OCI-LY7 (cell line): ENCODE measurements at regions not wholly inside any gene's neighbourhood (a gene's known extent, or its start where the extent isn't known, plus 50 kb on each side); places are given as distances from the start of the nearest gene placed in this dataset.

Source experiments
- EZH2phosphoT487 ChIP-seq: fragments of 200-600 bp; sonication (generic); IDR thresholded peaks from 2 replicates; pipeline ENCODE4 v1.6.1; 2018; ENCODE audit warnings: low read depth, borderline replicate concordance, mild to moderate bottlenecking, mixed run types, antibody characterized with exemption, low read length, moderate library complexity, mixed read lengths
- TF ChIP-seq, protein P1 (sequence below): fragments of 200-600 bp; sonication (generic); conservative IDR thresholded peaks from 2 replicates; pipeline ENCODE4 v1.5.1; 2014; ENCODE audit warnings: mild to moderate bottlenecking, antibody characterized with exemption, low read length, moderate library complexity, mixed read lengths

DNA sequence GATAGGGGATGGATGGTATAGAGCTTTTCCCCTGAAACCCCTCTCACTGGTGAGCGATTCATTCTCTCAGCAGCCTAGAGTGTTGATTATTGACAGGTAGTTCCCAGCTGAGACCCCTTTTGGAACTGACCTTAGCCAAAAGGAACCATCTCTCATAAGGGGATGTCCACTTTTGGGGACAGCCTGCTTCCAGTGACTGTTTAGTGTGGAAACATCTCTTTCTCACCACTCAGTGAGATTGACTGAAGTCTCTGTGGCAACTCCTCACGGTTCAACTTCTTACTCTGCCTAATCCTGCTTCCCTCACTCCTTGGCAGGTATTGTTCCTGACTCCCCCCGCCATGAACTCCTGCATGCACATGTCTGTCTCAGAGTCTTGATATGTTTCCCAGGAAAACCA, 529.2 kb upstream of the ATP2B1 start:
- TF ChIP-seq, protein P1, sequence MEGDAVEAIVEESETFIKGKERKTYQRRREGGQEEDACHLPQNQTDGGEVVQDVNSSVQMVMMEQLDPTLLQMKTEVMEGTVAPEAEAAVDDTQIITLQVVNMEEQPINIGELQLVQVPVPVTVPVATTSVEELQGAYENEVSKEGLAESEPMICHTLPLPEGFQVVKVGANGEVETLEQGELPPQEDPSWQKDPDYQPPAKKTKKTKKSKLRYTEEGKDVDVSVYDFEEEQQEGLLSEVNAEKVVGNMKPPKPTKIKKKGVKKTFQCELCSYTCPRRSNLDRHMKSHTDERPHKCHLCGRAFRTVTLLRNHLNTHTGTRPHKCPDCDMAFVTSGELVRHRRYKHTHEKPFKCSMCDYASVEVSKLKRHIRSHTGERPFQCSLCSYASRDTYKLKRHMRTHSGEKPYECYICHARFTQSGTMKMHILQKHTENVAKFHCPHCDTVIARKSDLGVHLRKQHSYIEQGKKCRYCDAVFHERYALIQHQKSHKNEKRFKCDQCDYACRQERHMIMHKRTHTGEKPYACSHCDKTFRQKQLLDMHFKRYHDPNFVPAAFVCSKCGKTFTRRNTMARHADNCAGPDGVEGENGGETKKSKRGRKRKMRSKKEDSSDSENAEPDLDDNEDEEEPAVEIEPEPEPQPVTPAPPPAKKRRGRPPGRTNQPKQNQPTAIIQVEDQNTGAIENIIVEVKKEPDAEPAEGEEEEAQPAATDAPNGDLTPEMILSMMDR: no peak
- no peak for TF ChIP-seq EZH2phosphoT487
